GM21515 (cell line): ENCODE measurements at regions not wholly inside any gene's neighbourhood (a gene's known extent, or its start where the extent isn't known, plus 50 kb on each side); places are given as distances from the start of the nearest gene placed in this dataset.

ENCODE experiments used
- ATAC-seq: cut with Tn5 transposase; IDR thresholded peaks from one replicate; pipeline ENCODE4 v1.9.1; 2021; ENCODE audit not compliant: unreplicated experiment

DNA sequence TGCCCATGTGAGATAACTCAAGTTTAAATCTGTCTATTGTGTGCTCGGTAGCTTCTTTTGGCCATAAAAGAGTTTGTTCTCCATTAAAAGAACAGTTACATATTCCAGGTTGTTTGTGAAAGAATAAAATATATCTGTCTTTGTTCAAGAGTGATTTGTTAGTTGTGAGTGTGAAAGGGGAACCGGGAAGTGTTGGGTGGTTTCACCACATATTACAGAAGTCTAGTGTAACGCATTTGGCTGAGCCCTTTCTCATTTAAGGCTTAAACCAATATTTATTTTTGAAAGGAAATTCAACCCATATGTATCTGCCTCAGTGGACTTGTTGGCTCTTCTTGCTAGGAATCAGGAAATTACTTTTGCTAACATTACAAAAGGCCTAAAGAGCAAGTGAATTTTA, 54.1 kb upstream of the DMRTA1 start:
- no peak for ATAC-seq

DNA sequence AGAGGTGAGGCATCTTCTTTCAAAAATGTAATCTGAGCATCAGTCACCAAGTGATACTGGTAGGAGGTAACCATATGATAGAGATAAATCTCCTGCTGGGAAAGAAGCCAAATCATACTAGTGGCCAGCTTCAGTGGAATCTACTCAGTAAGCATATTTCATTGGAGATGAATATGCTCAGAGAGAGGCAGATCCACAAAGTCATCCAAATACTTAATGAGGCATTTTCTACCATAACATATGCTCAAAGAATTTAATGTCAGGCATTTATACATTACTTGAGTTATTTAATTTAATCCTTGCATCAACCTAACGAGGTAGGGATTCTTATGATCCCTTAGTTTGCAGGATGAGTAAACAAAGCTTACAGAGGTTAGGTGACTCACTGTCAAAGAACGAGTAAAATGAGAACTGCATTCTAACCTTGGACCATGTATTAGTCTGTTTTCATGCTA, 50.9 kb upstream of the DMRTA1 start:
- ATAC-seq: no peak
